ENCODE measurements at regions not wholly inside any gene's neighbourhood (a gene's known extent, or its start where the extent isn't known, plus 50 kb on each side); places are given as distances from the start of the nearest gene placed in this dataset.

- DNase-seq: no peak
Measured at GRCh38 chr9:107933097-107933496, 443.5 kb upstream of the KLF4 start.

- DNase-seq: no peak
Measured at GRCh38 chr9:107932601-107933000, 443.0 kb upstream of the KLF4 start.

GRCh38 chr9:107932046-107932445 is 442.5 kb upstream of the KLF4 start:
- no peak for DNase-seq

- DNase-seq: no peak
Measured at GRCh38 chr9:107931071-107931715, 441.6 kb upstream of the KLF4 start.

GRCh38 chr9:107929443-107929842 is 439.9 kb upstream of the KLF4 start:
- DNase-seq: no peak

GRCh38 chr9:107928701-107929371 is 439.3 kb upstream of the KLF4 start:
- DNase-seq: no peak

GRCh38 chr9:107927276-107927675 is 437.7 kb upstream of the KLF4 start:
- no peak for DNase-seq

- DNase-seq: no peak
Measured at GRCh38 chr9:107925749-107926297, 436.3 kb upstream of the KLF4 start.

GRCh38 chr9:107922260-107922659 is 432.7 kb upstream of the KLF4 start:
- no peak for DNase-seq

- DNase-seq: no peak
Measured at GRCh38 chr9:107919263-107919662, 429.7 kb upstream of the KLF4 start.

- DNase-seq: no peak
Measured at GRCh38 chr9:107918749-107919148, 429.2 kb upstream of the KLF4 start.

- no peak for DNase-seq
Measured at GRCh38 chr9:107914151-107914550, 424.6 kb upstream of the KLF4 start.

- no peak for DNase-seq
Measured at GRCh38 chr9:107907715-107908114, 418.1 kb upstream of the KLF4 start.

GRCh38 chr9:107907255-107907654 is 417.7 kb upstream of the KLF4 start:
- no peak for DNase-seq

- no peak for DNase-seq
Measured at GRCh38 chr9:107906074-107906473, 416.5 kb upstream of the KLF4 start.

- no peak for DNase-seq
Measured at GRCh38 chr9:107905308-107906020, 415.9 kb upstream of the KLF4 start.

GRCh38 chr9:107899961-107900330 is 410.4 kb upstream of the KLF4 start:
- no peak for DNase-seq

- no peak for DNase-seq
Measured at GRCh38 chr9:107898761-107899160, 409.2 kb upstream of the KLF4 start.

- no peak for DNase-seq
Measured at GRCh38 chr9:107896544-107896943, 407.0 kb upstream of the KLF4 start.

GRCh38 chr9:107895501-107896001 is 406.0 kb upstream of the KLF4 start:
- no peak for DNase-seq

GRCh38 chr9:107894572-107895261 is 405.1 kb upstream of the KLF4 start:
- no peak for DNase-seq

GRCh38 chr9:107890921-107891465 is 401.4 kb upstream of the KLF4 start:
- DNase-seq: no peak

GRCh38 chr9:107888773-107889227 is 399.2 kb upstream of the KLF4 start:
- DNase-seq: no peak

Measured in stimulated activated CD4-positive, alpha-beta T cell treated with anti-CD3 and anti-CD28 coated beads, Interleukin-4, amount 100 ng/mL, for 1 hour (primary cell).